H7 (cell line): ENCODE measurements at regions not wholly inside any gene's neighbourhood (a gene's known extent, or its start where the extent isn't known, plus 50 kb on each side); places are given as distances from the start of the nearest gene placed in this dataset.

Experiments
- DNase-seq: peaks from one replicate; pipeline ENCODE4 v3.0.0; 2012
- H3K27me3 ChIP-seq: 2 replicates; pipeline ENCODE4 v1.6.0; 2011; ENCODE audit warnings: mild to moderate bottlenecking, low read length; ENCODE audit not compliant: control insufficient read depth, insufficient read depth
- H3K36me3 ChIP-seq: replicated peaks from 2 replicates; pipeline ENCODE4 v1.5.1; 2011; ENCODE audit warnings: low read length; ENCODE audit not compliant: control insufficient read depth, insufficient read depth
- H3K4me3 ChIP-seq: 2 replicates; pipeline ENCODE4 v1.5.1; 2011; ENCODE audit warnings: low read depth, mild to moderate bottlenecking, control low read depth, low read length, moderate library complexity; ENCODE audit not compliant: insufficient read depth

GRCh38 chr4:24091639-24092233 is 201.9 kb upstream of the PPARGC1A start:
- Histone ChIP-seq H3K27me3 (no peaks in the 10 kb centered on the region), H3K4me3 (no peak overlapping the region), H3K36me3 (no peaks in the 10 kb centered on the region)
- DNase-seq = no peak

DNA sequence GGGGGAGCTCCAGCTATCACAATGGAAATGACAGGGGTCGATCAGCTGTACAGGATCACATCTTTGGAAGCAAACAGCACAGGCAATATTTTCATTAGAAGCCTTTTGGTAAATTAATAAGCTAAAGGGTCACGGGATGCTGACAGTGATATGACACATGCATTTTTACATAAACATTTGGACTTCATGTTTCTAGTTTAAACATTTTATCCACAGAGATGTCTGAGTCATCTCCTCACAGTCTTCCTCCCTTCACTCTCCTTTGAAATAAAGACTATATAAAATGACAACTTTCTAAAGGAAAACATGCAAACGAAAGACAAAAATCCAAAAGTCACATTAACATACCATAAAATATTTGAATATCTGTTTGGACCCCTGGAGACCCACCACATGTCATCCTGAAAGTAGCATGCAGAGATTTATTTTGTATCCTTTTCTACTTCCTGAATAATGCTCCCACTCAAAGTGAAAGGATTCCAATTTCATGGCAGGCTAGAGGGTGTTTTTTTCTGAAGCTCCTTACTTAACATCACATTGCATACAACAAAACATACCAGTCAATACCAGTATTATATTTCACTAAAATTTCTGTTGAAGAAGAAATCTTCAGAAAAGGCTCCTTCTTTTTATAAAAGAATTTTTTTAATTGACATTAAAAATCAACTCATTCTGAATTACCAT is 200.1 kb upstream of the PPARGC1A start:
- H3K4me3 ChIP-seq = no peak overlapping the region
- no peaks in the 10 kb centered on the region for H3K27me3 ChIP-seq
- H3K36me3 ChIP-seq = no peaks in the 10 kb centered on the region
- peak; percentile 11 for DNase-seq

- no peak for DNase-seq
- no peaks in the 10 kb centered on the region for H3K27me3 ChIP-seq
- no peaks in the 10 kb centered on the region for H3K36me3 ChIP-seq
- H3K4me3 ChIP-seq = no peak overlapping the region
These were observed 191.0 kb upstream of the PPARGC1A start for GRCh38 chr4:24080871-24081270.

GRCh38 chr4:24078347-24078962 is 188.6 kb upstream of the PPARGC1A start:
- H3K27me3 ChIP-seq = peaks cover 2% of the 10 kb centered on the region; the same call in 1 of the 2 replicates
- DNase-seq = no peak
- H3K4me3 ChIP-seq = no peak overlapping the region
- no peaks in the 10 kb centered on the region for H3K36me3 ChIP-seq

- no peak for DNase-seq
- Histone ChIP-seq H3K36me3 (no peaks in the 10 kb centered on the region), H3K4me3 (no peak overlapping the region), H3K27me3 (peaks cover 2% of the 10 kb centered on the region; the same call in 1 of the 2 replicates)
These were observed 187.0 kb upstream of the PPARGC1A start for GRCh38 chr4:24076811-24077210.

DNA sequence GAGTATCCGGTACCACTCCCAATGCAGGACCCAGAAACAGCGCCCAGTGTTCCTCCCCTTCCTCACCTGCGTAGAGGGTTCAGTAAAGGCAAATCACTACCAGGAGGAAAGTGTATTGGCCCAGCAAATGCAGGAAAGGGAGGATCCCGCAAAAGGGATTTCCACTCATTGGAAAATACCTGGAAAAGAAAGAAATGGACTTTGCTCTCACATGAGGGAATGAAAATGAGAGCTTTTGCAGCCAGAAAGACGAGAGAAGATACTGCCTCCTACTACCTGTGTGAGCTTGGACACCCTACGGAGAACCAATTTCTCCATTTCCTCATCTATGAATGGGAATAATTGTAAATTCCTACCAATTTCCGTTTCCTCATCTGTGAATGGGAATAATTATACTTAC is 184.1 kb upstream of the PPARGC1A start:
- peaks cover 2% of the 10 kb centered on the region; the same call in 1 of the 2 replicates for H3K27me3 ChIP-seq
- no peak for DNase-seq
- no peak overlapping the region for H3K4me3 ChIP-seq
- H3K36me3 ChIP-seq = no peaks in the 10 kb centered on the region

- no peak for DNase-seq
- H3K4me3 ChIP-seq = no peak overlapping the region
- peaks cover 2% of the 10 kb centered on the region; the same call in 1 of the 2 replicates for H3K27me3 ChIP-seq
- no peaks in the 10 kb centered on the region for H3K36me3 ChIP-seq
These were observed 181.9 kb upstream of the PPARGC1A start for GRCh38 chr4:24071612-24072372.

DNA sequence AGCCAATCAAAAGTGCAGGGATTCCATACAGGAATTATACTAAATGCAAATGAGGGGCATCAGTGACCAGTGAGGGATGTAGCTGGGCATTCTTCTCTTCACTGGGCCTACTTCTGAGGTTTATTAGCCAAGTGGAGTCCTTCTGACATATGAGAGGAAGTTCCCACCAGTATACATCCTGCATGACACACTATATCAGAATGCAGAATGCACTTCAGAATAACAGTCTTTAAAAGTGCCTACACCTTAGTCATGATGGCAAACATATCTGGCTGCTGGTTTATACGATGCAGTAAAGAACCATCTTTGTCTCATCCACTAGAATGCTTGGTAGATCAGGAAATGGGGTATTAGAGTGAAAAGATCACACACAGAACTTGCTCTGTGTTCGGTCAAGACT is 180.3 kb upstream of the PPARGC1A start:
- Histone ChIP-seq H3K36me3 (no peaks in the 10 kb centered on the region), H3K4me3 (no peak overlapping the region), H3K27me3 (peaks cover 2% of the 10 kb centered on the region; the same call in 1 of the 2 replicates)
- no peak for DNase-seq

GRCh38 chr4:24067367-24068193 is 177.7 kb upstream of the PPARGC1A start:
- H3K4me3 ChIP-seq = no peak overlapping the region
- no peak for DNase-seq
- no peaks in the 10 kb centered on the region for H3K27me3 ChIP-seq

DNA sequence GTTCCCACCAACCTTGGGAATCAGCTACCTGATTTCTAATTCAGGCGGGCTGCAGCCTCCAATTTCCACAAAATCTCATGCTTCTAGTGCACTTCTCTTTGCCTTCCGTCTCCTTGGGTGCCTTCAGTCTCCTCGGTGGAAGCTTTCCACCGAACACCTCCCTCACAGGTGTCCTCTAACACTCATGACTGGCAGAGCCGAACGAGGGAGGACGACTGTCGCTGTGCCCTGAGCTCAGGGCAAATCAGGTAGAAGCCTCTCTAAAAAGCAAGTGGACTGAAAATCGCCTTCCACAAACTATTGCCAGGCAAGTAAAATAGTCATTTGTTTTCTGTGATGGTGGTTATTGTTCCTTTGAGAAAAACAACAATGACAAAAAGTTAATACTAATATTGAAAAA is 176.1 kb upstream of the PPARGC1A start:
- Histone ChIP-seq H3K36me3 (no peaks in the 10 kb centered on the region), H3K4me3 (no peak overlapping the region), H3K27me3 (no peaks in the 10 kb centered on the region)
- DNase-seq = no peak

More at GRCh38 chr4:24067367-24068193, 177.7 kb upstream of the PPARGC1A start:
- no peaks in the 10 kb centered on the region for H3K36me3 ChIP-seq

DNA sequence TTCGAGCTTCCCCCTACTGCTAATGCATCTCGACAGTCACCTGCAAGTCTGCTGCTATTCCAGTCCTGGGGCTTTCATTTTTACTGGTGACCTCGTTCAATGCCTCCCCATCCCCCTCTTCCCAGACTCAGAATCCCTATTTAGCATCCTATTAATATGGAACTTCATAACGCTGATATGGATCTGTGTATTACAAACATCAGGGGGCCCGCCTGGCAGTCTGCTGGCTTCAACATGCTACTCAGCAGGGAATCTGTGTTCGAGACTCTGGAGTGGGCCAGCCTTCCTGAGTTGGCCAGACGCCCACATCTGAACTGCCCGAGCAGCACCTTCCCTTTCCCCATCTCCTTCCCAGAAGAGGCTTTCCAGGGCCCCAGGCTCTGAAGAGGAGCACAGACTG is 173.9 kb upstream of the PPARGC1A start:
- DNase-seq = no peak
- Histone ChIP-seq H3K36me3 (no peaks in the 10 kb centered on the region), H3K27me3 (no peaks in the 10 kb centered on the region), H3K4me3 (no peak overlapping the region)

GRCh38 chr4:24060932-24061331 is 171.1 kb upstream of the PPARGC1A start:
- Histone ChIP-seq H3K4me3 (no peak overlapping the region), H3K36me3 (no peaks in the 10 kb centered on the region), H3K27me3 (no peaks in the 10 kb centered on the region)
- no peak for DNase-seq

DNA sequence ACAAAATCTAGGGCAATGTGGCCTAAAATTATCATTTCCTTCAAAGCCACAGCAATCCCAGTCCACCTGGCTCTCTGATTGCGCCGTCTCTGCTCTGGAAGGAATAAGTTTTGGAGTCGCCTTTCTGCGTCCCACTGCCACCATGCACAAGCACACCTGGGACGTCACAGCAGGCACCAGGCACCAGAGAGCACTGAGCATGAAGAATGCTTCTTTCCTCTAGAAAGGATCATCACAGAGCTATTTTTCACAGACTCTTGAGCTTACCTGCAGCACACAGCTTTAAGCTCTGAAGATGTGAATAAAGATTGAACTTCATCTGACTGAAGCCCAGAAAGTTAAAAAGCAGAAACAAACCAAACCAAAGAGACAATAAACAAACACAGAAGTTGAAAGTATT is 170.0 kb upstream of the PPARGC1A start:
- Histone ChIP-seq H3K36me3 (no peaks in the 10 kb centered on the region), H3K27me3 (no peaks in the 10 kb centered on the region), H3K4me3 (no peak overlapping the region)
- no peak for DNase-seq

GRCh38 chr4:24057915-24058559 is 168.2 kb upstream of the PPARGC1A start:
- no peak overlapping the region for H3K4me3 ChIP-seq
- no peak for DNase-seq
- H3K27me3 ChIP-seq = no peaks in the 10 kb centered on the region
- no peaks in the 10 kb centered on the region for H3K36me3 ChIP-seq
